ENCODE measurements at regions not wholly inside any gene's neighbourhood (a gene's known extent, or its start where the extent isn't known, plus 50 kb on each side); places are given as distances from the start of the nearest gene placed in this dataset.

DNA sequence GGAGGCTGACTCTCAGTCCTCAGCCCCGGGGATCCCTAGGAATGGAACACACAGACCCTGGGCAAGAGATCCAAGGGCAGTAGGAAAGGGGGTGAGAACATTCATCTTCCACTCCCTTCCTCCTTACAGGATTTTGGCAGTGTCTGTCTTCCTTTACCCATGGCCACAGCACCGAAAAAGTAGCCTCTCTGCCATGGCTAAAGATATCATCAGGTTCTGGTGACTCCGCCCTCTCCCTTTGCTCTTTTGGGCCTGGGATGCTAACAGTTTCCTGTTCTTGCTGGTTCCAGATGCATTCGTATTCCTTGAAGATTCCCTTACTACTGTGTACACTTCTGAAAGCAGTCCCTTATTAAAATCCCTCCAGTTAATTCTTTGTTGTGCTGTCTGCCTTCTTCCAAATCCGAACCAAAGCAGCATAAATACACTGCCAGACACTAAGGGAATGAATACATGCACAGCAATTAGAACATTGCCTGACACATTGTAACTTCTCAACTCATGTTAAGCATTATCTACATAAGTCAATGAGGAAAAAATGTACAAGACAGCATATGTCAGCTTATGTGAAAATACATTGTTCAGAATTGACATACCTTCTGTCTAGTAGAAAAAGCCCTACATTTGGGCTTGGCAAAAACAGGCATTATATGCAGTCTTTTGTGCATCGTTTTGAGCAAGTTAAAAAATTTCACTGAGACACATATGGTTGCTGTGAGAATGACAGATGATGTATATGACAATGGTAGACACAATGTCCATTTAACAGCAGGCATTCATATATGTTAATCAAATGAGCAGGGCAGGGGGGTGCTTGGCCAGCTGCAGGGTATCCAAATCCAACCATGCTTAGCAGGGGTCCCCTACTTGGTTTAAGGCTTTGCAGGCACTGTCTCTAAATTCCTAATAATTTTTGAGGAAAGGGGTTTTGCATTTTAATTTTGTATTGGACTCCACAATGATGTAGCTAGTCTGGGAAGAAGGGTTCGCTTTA is 58.8 kb upstream of the RAI14 start:
- TF ChIP-seq CTCF (IDR thresholded peaks at IDR 0.05; ENCODE audit: insufficient read depth, low read depth, low read length, missing control alignments): no peak
- no peak overlapping the region for H3K4me3 ChIP-seq (ENCODE audit: low read length)
- DNase-seq (ENCODE audit: low read depth): no peak

DNA sequence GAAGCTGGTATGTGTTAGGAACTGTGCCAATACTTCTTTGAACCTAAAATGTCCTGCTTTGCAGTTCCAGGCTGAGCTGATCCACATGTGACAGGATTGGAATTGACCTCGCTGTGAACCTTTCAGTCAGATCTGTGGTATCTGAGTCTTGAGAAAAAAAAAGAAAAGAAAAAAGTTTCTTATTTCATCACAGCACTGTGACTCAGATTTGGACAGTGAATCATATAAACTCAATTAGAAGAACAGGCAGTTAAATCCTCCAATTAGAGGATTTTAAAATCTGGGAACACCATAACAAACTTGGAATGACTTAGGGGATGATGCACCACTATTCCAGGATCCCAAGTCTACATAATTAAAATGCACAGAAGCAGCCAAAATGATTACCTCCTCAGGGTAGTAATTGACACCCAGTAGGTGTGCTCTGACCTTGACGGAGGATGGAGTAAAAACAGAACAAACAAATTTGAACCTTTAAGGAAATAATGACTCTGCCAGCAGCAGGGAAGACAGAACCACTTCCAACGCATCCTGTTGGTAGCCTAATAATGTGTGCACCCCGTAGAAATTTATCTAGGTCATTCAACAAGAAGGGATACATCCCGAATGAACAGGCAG is 57.8 kb upstream of the RAI14 start:
- no peak for TF ChIP-seq CTCF (IDR thresholded peaks at IDR 0.05; ENCODE audit: insufficient read depth, low read depth, low read length, missing control alignments)
- no peak overlapping the region for H3K4me3 ChIP-seq (ENCODE audit: low read length)
- peak; percentile 92 for DNase-seq (ENCODE audit: low read depth)

DNA sequence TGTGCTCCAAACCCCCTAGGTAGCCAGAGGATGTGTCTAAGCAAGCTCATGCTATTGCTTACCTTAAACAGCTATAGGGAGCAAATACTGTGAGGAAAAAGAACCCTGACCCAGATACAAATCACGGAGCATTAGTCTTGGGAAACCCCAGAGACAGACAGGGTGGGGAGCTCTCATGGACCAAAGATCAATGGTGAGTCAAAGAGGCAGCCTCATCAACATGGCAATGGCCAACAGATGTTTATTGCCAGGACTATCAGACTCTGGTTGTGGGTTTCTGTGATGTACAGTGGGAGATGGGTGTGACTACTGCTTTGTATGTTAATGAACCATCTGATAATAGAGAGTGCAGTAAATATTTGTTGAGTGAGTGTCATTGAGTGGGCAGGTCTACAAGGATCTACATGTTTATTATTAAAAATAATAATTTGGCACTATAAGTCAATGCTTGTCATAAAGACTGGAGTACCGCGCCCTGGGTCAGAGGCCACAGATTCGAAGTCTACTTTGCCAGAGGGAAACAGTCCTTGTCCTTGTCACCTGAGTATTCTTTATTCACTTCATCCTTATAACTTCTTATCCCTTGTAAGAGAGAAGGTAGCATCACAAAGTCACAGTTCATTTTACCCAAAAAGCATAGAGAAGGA is 56.5 kb upstream of the RAI14 start:
- no peak overlapping the region for H3K4me3 ChIP-seq (ENCODE audit: low read length)
- DNase-seq (ENCODE audit: low read depth): peak; percentile 18
- TF ChIP-seq CTCF (IDR thresholded peaks at IDR 0.05; ENCODE audit: insufficient read depth, low read depth, low read length, missing control alignments): no peak

DNA sequence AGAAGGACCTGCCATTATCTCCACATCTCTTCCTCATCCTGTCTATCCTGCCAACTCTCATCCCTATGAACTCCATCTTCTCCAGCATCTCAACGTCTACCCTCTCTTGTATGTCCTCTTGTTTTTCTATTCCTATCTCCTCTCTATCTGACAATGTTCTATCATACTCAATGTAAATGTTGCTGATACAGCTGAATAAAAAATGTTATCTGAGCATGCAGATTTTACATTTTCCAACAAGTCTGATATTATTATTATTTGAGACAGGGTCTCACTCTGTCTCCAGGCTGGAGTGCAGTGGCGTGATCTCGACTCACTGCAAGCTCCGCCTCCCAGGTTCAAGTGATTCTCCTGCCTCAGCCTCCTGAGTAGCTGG is 56.0 kb upstream of the RAI14 start:
- no peak for DNase-seq (ENCODE audit: low read depth)
- no peak overlapping the region for H3K4me3 ChIP-seq (ENCODE audit: low read length)
- TF ChIP-seq CTCF (IDR thresholded peaks at IDR 0.05; ENCODE audit: insufficient read depth, low read depth, low read length, missing control alignments): no peak

GRCh38 chr5:34603378-34603777 is 52.8 kb upstream of the RAI14 start:
- DNase-seq (ENCODE audit: low read depth): no peak
- no peak for TF ChIP-seq CTCF (IDR thresholded peaks at IDR 0.05; ENCODE audit: insufficient read depth, low read depth, low read length, missing control alignments)
- H3K4me3 ChIP-seq (ENCODE audit: low read length): no peak overlapping the region

DNA sequence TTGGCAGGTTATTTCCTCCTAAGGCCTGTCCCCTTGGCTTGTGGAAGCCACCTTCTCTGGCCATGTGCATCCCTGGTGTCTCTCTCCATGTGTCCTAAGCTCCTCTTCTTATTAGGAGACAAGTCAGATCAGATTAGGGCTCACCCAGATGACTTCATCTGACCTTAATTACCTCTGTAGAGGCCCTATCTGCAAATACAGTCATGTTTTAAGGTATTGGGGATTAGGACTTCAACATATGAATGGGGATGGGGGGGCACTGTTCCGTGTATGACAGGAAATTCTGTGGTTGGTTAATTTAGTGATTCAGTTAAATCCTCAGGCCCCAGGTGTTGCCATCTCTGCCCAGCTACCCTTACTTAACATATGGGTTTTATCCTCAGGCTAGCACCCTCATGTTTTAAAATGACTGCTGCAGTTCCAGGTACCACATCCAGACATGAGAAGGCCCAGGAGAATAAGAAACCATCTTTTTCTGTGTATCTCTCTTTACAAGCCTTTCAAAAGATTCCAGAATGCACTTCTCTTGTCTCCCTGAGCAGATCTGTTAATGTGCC is 51.9 kb upstream of the RAI14 start:
- TF ChIP-seq CTCF (IDR thresholded peaks at IDR 0.05; ENCODE audit: insufficient read depth, low read depth, low read length, missing control alignments): no peak
- no peak overlapping the region for H3K4me3 ChIP-seq (ENCODE audit: low read length)
- DNase-seq (ENCODE audit: low read depth): peak; percentile 59

Measured in epithelial cell of esophagus (primary cell).